Right lung (tissue), 2 donors: ENCODE measurements at regions not wholly inside any gene's neighbourhood (a gene's known extent, or its start where the extent isn't known, plus 50 kb on each side); places are given as distances from the start of the nearest gene placed in this dataset.
"Not testable (repeated sequence)": the region's sequence is repeated elsewhere in the genome, so short reads cannot be mapped to it uniquely, and the experiment has no call there.

Source experiments
- DNase-seq, 2 donors: peaks; one replicate each; pipeline ENCODE4 v3.0.0-alpha.2; 2013

DNA sequence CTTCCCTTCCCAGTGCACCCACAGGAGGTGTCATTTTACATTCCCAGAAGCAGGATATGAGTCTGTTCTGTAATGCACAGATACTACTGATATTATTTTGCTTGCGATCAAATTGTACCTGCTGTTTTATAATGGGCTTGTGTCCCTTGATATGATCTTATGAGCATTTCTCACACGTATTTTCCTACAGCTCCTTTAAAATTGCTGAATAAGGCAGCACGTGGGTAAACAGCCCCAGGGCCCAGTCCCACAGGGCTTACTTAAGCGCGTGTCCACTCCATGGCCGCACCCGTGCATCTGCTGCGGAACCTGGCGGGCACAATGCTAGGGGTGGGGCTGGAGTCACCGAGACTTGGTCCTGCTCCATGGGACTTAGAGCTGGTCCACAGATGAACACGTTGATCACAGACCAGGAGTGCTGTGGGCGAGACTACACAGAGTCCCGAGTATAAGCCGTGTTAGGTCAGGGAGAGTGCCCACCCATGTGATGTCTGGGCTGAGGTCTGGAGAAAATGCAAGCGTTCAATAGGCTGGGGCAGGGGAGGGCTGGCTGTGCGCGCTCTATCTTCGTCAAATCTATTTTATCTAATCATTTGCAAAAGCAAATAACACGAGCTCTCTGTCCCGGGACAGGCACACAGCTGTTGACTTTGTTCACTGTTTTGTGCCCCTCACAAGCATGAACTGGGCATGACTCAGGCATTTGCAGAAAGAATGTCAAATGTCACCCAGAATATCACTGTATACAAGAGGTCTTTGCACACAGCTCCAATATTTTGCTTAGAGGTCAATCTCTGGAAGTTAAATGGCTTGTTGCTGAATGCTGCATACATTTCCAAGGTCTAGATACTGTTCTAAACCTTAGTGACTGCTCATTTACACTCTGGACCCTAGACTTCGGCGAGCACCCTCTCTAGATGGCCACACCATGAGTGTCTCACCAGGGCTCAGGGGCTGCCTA, 119.3 kb downstream of the CRYAA start:
- DNase-seq, result no peak

DNA sequence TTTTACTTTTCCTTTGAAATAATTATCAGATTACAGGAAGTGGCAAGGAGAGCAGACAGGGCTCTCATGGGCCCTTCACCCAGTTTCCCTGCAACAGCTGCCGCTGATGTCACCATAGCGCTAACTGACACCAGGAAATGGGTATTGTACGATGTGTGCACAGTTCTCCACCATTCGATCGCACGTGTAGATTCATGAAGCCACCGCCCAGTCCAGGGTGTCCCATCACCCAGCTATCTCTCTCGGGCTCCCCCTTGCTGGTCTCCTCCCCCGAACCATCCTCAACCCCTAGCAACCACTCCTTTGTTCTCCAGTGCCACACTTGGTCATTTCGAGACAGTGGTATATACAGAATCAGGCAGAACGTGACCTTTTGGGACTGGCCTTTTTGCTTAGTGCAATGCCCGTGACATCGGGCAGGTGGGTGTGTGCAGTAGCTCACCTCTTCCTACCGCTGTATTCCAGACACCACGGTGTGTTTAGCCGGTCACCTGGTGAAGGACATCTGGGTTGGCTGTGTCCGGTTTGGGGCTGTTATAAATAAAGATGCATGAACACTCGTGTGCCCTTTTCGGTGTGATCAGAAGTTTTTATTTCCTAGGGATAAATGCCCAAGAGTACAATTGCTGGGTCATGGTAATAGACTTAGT, 118.4 kb downstream of the CRYAA start:
- no peak for DNase-seq

DNA sequence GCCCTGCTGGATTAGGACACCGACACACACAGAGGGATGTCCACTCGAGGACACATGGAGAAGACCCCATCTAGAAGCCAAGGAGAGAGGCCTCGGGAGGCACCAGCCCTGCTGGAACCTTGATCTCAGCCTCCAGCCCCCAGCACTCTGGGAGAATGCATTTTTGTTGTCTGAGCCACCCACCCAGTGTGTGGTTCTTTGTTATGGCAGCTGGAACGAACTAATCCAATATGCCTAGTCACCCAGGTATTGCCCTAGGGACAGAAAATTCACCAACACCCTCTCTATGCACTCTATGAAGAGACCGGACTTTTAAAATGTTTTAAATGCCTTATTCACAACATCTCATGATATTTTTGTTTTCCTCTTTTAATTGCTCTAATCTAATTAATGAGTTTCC, 117.4 kb downstream of the CRYAA start:
- no peak for DNase-seq

DNA sequence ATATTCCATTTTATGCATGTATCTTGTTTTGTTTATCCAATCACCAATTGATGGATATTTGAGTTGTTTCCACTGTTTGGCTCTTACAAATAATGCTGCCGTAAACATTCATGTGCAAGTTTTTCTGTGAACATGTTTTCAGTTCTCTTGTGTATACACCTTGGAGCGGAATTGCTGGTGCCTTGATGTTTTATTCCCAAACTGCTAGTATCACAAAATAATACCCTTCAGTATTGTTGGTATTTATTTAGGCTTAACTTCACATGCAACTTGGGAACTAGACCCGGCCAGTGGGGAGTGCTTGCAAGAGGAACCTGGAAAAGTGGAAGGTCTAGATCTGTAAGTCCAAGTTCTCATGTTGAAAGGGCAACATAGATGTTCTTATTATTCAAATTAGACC, 115.9 kb downstream of the CRYAA start:
- no peak for DNase-seq

GRCh38 chr21:43284238-43284637, 115.4 kb downstream of the CRYAA start:
- no peak for DNase-seq

- DNase-seq, result not testable (repeated sequence)
Measured at GRCh38 chr21:43283925-43284221, 115.1 kb downstream of the CRYAA start.

GRCh38 chr21:43283136-43283924, 114.5 kb downstream of the CRYAA start:
- DNase-seq, result no peak

GRCh38 chr21:43282358-43283120, 113.7 kb downstream of the CRYAA start:
- DNase-seq, result no peak

- no peak for DNase-seq
Measured at GRCh38 chr21:43281661-43282357, 113.0 kb downstream of the CRYAA start.

- DNase-seq, result no peak
Measured at GRCh38 chr21:43280949-43281633, 112.3 kb downstream of the CRYAA start.

GRCh38 chr21:43279578-43279894, 110.7 kb downstream of the CRYAA start:
- DNase-seq, result no peak

DNA sequence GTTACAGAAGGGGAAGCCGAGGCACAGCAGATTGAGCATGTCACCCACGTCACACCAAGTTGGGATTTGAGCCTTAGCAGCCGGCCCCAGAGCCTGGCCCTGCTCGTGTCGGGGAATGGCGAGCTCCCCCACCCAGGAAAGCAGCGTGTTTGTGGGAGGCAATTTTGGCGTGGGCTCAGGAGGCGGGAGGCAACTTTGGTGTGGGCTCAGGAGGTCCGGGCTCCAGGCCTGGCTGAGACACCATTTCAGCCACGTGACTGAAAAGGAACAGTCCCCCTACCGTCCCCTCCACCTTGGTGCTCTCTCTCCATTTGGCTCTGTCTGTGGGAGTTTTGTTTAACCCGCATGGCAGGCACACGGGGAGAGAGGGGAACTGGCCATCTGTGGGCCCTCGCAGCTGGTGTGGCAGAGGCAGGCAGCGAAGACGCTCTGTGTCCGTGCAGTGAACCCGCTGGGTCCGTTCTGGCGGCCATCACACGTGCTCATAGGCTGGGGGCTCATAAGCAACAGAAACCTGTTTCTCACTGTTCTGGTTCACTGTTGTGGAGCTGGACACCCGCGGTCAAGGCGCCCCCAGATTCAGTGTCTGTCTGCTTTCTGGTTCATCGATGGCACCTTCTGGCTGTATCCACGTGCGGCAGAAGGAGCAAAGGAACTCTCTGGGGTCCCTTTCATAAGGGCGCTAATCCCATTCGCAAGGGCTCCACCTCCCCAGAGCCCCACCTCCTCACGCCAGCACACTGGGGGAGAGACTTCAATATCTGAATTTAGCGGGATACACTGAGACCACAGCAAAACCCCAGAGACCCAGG, 110.2 kb downstream of the CRYAA start:
- DNase-seq, result no peak

DNA sequence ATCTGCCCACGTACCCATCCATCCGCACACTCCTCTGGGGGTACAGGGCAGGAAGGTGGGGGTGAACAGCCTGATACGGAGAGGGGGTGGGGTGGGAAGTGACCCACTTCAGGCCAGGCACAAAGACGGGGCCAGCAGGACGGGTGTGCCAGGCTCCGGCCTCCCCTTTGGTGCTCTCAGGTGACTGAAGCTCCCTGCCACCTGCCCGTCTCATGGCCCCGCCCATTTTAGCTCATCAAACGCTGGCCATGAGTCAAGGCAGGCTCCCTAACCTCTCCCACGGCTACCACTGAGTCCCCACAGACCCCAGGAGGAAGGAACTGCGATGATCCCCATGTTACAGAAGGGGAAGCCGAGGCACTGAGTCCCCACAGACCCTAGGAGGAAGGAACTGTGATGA, 109.6 kb downstream of the CRYAA start:
- no peak for DNase-seq

DNA sequence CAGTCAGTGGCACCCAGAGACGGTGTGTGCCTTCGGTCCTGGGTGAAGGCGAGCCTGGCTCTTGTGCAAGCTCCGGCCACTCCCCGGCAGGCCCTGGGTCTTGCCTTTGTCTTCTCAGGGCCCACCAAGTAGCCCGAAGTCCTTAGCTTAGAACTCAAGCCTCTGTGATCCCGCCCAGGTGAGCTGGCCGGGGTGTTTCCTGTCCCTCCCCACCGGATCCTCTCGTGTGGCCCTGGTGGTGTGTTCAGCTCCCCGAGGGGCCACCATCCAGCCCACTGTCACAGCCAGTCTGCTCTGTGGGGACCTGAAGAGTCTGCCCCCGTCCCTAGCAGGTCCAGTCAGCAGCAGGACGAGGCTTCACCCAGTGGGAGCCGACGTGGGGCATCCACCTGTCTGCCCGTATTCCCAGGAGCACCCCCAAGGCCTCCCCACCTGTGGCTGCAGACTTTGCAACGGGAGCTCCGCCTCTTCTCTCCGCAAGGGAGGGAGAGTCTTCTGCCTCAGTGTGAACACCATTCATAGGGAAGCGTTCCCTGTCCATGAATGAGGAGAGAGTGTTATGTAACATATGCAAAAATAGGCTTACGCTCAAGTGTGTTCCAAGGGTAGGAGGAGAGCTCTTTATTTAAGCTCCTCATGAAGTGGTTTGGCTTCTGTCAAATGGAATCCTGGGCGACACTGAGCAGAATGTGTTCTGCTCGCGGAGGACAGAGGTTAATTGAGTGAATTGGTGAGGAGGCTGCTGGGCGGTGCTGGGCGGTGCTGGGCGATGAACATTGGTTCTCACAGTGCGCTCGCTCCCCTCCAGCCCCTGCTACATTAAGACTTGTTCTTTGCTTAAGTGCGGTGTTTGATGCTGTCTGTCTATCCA, 108.9 kb downstream of the CRYAA start:
- peak; percentile 87 to 90 for DNase-seq

DNA sequence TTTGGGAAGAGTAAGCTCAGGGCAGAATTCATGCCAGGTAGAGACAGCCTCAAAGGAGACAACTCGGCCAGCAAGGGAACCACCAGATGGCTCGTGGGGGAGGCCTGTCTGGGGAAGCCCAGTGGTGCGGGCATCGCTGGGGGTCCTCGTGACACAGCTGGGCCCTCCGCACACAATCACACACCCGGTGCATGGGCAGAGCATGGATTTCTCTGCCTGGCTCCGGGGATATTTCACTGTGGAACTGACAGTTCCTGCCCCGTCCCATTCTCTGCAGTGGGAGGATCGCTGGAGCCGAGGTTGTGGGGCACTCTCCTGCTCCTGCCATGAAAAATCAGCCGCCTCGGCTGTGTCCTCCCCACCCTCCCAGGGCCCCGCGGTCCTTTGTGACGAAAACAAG, 108.0 kb downstream of the CRYAA start:
- no peak for DNase-seq

DNA sequence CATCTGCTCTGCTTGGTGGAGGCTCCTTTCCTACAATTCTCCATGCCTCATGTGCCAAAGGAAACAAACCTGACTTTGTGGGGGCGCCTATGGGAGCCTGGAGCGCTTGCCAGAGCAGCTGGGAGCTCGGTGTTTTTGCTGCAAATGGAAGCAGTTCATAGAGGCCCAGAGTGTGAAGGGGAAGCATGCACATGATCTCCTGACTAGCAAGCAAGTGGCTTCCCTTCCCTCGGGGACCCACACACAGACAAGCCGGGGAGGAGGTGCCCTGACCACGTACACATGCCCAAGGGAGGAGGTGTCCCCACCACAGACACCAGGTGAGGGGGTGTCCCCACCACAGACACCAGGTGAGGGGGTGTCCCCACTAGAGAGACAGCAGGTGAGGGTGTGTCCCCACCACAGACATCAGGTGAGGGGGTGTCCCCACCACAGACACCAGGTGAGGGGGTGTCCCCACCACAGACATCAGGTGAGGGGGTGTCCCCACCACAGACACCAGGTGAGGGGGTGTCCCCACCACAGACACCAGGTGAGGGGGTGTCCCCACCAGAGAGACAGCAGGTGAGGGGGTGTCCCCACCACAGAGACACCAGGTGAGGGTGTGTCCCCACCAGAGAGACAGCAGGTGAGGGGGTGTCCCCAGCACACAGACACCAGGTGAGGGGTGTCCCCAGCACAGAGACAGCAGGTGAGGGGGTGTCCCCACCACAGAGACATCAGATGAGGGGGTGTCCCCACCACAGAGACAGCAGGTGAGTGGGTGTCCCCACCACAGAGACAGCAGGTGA, 106.8 kb downstream of the CRYAA start:
- no peak for DNase-seq

GRCh38 chr21:43274946-43275310, 106.1 kb downstream of the CRYAA start:
- no peak for DNase-seq
